NCI-H2196 (cell line): ENCODE measurements at regions not wholly inside any gene's neighbourhood (a gene's known extent, or its start where the extent isn't known, plus 50 kb on each side); places are given as distances from the start of the nearest gene placed in this dataset.
A peak's percentile ranks its signal among the peaks of the same experiment; 100 is the strongest.
"Not testable (repeated sequence)": the region's sequence is repeated elsewhere in the genome, so short reads cannot be mapped to it uniquely, and the experiment has no call there.

Experiments used
- DNase-seq: peaks from one replicate; lab custom pipeline; 2025; ENCODE audit not compliant: unreplicated experiment; lab: John Stamatoyannopoulos, UW

DNA sequence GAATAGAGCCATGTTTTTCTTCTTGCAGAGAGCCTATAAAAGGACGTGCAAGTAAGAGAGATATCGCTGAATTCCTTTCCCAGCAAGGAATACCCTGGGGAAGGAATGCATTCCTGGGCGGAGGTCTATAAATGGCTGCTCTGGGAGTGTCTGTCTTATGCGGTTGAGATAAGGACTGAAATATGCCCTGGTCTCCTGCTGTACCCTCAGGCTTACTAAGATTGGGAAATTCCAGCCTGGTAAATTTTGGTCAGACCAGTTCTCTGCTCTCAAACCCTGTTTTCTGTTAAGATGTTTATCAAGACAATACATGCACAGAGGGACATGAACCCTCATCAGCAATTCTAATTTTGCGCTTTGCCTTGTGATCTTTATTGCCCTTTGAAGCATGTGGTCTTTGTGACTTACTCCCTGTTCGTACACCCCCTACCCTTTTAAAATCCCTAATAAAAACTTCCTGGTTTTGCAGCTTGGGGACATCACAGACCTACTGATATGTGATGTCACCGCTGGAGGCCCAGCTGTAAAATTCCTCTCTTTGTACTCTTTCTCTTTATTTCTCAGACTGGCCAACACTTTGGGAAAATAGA lies 191.2 kb upstream of the ZNF804A start:
- DNase-seq: not testable (repeated sequence)

DNA sequence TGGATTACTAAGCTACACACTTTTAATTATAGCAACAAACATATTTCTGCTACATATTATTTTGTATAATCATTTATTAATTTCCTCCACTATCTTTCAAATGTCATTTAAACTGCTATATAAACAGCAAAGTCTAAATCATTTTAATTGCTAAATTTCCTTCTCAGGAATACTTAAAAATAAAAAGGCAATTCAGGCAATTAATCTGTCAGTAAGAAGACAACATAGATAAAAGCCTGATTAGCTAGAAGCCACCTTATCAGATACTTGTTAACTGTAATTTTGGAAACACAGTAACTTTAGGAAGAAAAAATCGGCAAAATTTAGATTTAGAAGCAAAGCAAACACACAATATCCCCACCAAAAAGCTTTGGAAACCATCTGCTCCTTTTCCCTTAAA lies 188.2 kb upstream of the ZNF804A start:
- no peak for DNase-seq

- DNase-seq: no peak
Measured at GRCh38 chr2:184413221-184413620, 185.1 kb upstream of the ZNF804A start.

DNA sequence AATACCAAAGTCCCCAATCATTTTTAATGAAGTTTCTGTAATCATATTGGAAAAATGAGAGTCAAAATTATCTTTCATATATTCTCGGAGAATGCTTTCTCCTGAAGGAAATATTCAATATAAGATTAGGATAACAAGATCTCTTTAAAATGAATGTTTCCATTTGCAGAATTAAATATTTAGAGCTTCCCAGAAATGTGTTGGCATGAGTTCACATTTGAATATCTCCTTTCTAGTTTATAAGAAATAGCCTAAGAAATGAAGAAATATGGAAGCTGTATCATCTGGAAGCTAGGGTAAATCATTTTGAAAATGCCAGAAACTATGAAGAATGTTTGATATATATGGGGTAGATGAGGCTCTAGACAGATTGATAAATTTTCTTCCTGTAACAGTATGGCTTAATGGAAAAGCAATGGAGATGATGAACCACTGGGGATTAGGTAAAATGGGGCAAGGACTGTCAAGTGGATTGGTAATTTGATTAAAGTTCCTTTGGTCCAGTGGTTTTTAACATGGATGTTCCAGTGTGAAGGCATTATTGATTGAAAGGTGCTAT lies 184.6 kb upstream of the ZNF804A start:
- DNase-seq: no peak

GRCh38 chr2:184416146-184416913 lies 182.0 kb upstream of the ZNF804A start:
- DNase-seq: no peak

- no peak for DNase-seq
Measured at GRCh38 chr2:184419744-184420143, 178.6 kb upstream of the ZNF804A start.

DNA sequence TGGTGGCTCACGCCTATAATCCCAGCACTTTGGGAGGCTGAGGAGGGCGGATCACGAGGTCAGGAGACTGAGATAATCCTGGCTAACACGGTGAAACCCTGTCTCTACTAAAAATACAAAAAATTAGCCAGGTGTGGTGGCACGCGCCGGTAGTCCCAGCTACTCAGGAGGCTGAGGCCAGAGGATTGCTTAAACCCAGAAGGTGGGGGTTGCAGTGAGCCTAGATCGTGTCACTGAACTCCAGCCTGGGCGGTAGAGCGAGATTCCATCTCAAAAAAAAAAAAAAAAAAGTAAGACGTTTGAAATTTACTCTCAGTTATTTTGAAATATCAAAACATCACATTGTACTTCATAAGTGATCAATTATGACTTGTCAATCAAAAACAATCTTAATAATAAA lies 176.9 kb upstream of the ZNF804A start:
- DNase-seq: not testable (repeated sequence)

- no peak for DNase-seq
Measured at GRCh38 chr2:184425083-184425482, 173.2 kb upstream of the ZNF804A start.

DNA sequence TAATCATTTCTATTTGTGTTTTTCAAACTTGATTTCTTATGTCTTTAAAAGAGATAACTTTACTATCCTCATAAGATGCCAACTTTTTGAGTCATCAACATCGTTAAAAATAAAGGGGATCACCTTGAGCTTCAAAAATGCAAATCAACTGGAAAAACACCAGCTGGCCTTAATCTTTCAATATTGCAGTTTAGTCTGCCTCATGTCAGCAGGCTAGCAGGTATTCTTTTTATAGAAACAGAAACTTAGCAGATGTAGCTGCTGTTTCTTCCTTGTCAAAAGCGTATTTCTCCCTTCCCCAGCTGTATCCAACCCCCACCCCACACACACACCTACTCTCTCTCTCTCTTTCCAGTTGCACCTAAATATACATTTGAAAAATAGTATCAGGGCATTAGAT lies 154.1 kb upstream of the ZNF804A start:
- no peak for DNase-seq

GRCh38 chr2:184444623-184445223 lies 153.6 kb upstream of the ZNF804A start:
- DNase-seq: no peak

DNA sequence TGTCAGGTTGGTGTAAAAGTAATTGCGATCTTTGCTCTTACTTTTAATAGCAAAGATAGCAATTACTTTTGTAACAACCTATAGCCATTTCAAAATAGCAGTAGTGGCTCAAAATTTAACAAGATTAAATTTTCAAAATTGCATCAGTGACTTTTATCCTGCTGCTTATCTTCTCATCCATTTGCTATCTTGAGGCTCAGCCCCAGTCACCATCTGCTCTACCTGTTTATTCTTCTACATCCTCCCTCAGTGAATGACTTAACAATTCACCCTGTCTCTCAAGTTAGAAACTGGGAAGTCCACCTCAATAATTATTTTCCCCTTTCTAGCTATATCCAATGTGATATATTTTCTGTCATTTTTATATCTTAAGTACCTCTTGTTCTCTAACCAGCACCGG lies 148.6 kb upstream of the ZNF804A start:
- DNase-seq: no peak

GRCh38 chr2:184452907-184453306 lies 145.4 kb upstream of the ZNF804A start:
- DNase-seq: no peak

GRCh38 chr2:184455624-184456023 lies 142.7 kb upstream of the ZNF804A start:
- DNase-seq: no peak

DNA sequence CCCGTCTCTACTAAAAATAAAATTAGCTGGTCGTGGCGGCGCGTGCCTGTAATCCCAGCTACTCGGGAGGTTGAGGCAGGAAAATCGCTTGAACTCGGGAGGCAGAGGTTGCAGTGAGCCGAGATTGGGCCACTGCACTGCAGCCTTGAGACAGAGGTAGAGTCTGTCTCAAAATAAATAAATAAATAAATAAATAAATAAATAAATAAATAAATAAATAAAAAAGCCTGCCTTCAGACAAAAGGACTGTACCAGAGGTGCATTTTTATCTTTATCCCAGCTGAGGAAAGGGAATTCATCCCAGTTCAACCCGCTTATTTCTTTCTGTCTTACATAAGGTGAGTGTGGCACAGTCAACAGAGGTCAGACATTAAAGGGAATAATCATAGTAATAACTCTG lies 141.6 kb upstream of the ZNF804A start:
- DNase-seq: not testable (repeated sequence)

- peak; percentile 39 for DNase-seq
Measured at GRCh38 chr2:184463102-184463865, 135.0 kb upstream of the ZNF804A start.

DNA sequence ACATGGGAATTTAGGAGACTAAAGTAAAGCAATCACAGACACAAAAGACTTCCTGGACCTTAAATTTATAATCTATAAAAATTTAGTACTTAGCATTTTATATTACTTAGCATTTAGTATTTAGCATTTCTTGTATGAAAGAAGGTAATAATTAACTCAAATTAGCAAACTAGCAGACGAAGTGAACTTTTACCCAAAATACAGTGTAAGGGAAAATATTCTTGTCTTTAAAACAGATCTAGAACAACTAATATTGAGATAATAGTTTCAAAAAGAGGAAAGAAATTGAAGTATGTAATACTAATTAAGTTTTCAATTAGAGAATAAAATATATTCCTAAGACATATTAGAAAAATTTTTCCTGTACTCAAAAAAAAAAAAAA lies 134.5 kb upstream of the ZNF804A start:
- no peak for DNase-seq

GRCh38 chr2:184468826-184469225 lies 129.5 kb upstream of the ZNF804A start:
- DNase-seq: no peak

DNA sequence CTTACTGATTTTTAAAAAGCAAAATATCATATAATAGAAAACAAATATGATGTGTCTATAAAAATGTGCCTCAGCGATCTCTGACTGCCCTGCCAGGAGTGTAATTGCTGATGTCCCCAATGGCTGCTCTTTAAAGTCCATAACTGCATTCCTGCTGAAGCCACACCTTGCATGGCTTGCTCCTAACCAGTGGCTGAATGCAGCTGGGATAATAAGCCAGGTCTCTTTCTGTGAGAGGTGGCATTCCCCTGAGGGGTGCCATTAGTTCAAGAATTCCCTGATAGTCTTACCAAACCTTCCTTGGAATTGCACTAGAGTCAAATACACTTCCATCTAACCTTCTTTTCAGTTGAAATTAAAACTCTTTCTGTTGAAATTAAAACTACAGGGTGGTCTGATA lies 125.8 kb upstream of the ZNF804A start:
- DNase-seq: no peak

DNA sequence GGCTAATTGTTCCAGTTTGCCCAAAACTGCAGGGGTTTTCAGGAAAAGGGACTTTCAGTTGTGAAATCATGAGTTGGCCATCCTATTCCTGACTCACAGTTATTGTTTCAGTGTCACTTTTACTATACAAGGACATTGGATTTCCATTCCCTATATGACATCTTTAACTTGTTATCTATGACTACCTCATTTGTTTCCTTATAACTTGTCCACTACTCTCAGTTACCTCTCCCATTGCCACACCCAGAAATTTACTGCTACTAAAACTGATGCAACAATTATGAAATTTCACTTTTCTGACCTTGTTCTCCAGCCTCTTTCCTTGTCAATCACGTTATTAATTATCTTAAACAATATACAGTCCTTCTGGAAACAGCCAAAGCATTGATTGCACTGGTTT lies 116.5 kb upstream of the ZNF804A start:
- DNase-seq: no peak

- no peak for DNase-seq
Measured at GRCh38 chr2:184498936-184499335, 99.4 kb upstream of the ZNF804A start.

DNA sequence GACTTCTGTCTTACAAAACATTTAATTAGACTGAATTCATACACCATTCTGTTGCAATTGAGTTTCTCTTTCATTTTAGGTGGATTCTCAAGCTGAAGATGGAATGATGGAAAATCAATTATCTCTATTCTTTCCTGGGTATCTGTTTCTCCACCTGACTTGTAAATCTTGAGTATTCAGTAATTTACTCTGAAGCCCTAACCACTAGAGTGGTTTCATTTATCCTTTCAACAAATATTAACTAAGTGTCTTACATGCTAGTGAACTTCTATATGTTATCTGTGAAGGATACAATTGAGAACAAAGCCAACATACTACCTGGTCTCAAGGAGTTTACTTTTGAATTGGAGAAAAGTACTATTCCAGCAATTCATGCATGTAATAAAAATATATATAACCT lies 94.1 kb upstream of the ZNF804A start:
- no peak for DNase-seq
